PC-9 (cell line): ENCODE measurements at regions not wholly inside any gene's neighbourhood (a gene's known extent, or its start where the extent isn't known, plus 50 kb on each side); places are given as distances from the start of the nearest gene placed in this dataset.

Experiments
- BruUV-seq: library from RNA; stranded (reverse); fragments of 400-500 nt; replicated peaks from 2 replicates; lab custom pipeline; 2021; lab: Mats Ljungman, UMichigan
- CTCF ChIA-PET: fragments of 300-600 bp; sonication (Branson Sonifier 250); formaldehyde crosslinking; loops from one replicate; lab custom pipeline; 2022; ENCODE audit warnings: antibody characterized with exemption; lab: Charles Lee
- POLR2A ChIA-PET: fragments of 300-600 bp; sonication (Branson Sonifier 250); formaldehyde crosslinking; loops from one replicate; lab custom pipeline; 2022; ENCODE audit warnings: antibody characterized with exemption; ENCODE audit not compliant: unreplicated experiment; lab: Charles Lee
- DNase-seq, 2 experiments: peaks; one replicate each; pipeline versions ENCODE4 v3.0.0 to v3.0.0-alpha.2; 2015 to 2022; ENCODE audit warnings: mixed read lengths in 1 of 2
- H2AFZ ChIP-seq: fragments of 200-600 bp; sonication (generic); 2 replicates; pipeline ENCODE4 v1.8.1; 2017; ENCODE audit warnings: antibody characterized with exemption
- H3F3A ChIP-seq: fragments of 200-600 bp; sonication (generic); 2 replicates; pipeline ENCODE4 v1.8.1; 2017; ENCODE audit warnings: antibody characterized with exemption, mild to moderate bottlenecking, low read depth; ENCODE audit not compliant: insufficient read depth
- H3K27ac ChIP-seq: fragments of 200-600 bp; sonication (generic); 2 replicates; pipeline ENCODE4 v1.6.1; 2016; ENCODE audit warnings: mixed run types
- H3K27me3 ChIP-seq: fragments of 200-600 bp; sonication (generic); 2 replicates; pipeline ENCODE4 v1.6.1; 2016; ENCODE audit warnings: low read depth, mixed run types; ENCODE audit not compliant: insufficient read depth
- H3K36me3 ChIP-seq: fragments of 200-600 bp; sonication (generic); 2 replicates; pipeline ENCODE4 v1.6.1; 2016; ENCODE audit warnings: low read depth, mixed run types
- H3K4me1 ChIP-seq: fragments of 200-600 bp; sonication (generic); replicated peaks from 2 replicates; pipeline ENCODE4 v1.6.1; 2016; ENCODE audit warnings: mixed run types; ENCODE audit not compliant: insufficient read depth
- H3K4me2 ChIP-seq: fragments of 200-600 bp; sonication (generic); 2 replicates; pipeline ENCODE4 v1.6.1; 2017; ENCODE audit warnings: mixed run types
- H3K4me3 ChIP-seq: fragments of 200-600 bp; sonication (generic); 2 replicates; pipeline ENCODE4 v1.6.1; 2016; ENCODE audit warnings: mixed run types
- H3K79me2 ChIP-seq: fragments of 200-600 bp; sonication (generic); 2 replicates; pipeline ENCODE4 v1.6.1; 2017; ENCODE audit warnings: low read depth, mixed run types
- H3K9me2 ChIP-seq: fragments of 200-600 bp; sonication (generic); 2 replicates; pipeline ENCODE4 v1.8.1; 2017; ENCODE audit warnings: mild to moderate bottlenecking; ENCODE audit not compliant: insufficient read depth
- H3K9me3 ChIP-seq: fragments of 200-600 bp; sonication (generic); 2 replicates; pipeline ENCODE4 v1.8.1; 2016; ENCODE audit warnings: low read depth; ENCODE audit not compliant: insufficient read depth
- H4K20me1 ChIP-seq: fragments of 200-600 bp; sonication (generic); 2 replicates; pipeline ENCODE4 v1.8.1; 2017; ENCODE audit not compliant: insufficient read depth
- EZH2 ChIP-seq: fragments of 200-600 bp; sonication (generic); IDR thresholded peaks from 2 replicates; pipeline ENCODE4 v1.8.0; 2017; ENCODE audit warnings: antibody characterized with exemption, low read depth
- intact Hi-C: fragments of 100-400 bp; cut with micrococcal nuclease; formaldehyde crosslinking; loops from one replicate; pipeline ENCODE4 v1.10.0; 2022; ENCODE audit not compliant: unreplicated experiment
- TF ChIP-seq, protein P1 (sequence below): fragments of 200-600 bp; sonication (generic); conservative IDR thresholded peaks from 2 replicates; pipeline ENCODE4 v1.6.1; 2017; ENCODE audit warnings: mixed run types, antibody characterized with exemption, mild to moderate bottlenecking, moderate library complexity

DNA sequence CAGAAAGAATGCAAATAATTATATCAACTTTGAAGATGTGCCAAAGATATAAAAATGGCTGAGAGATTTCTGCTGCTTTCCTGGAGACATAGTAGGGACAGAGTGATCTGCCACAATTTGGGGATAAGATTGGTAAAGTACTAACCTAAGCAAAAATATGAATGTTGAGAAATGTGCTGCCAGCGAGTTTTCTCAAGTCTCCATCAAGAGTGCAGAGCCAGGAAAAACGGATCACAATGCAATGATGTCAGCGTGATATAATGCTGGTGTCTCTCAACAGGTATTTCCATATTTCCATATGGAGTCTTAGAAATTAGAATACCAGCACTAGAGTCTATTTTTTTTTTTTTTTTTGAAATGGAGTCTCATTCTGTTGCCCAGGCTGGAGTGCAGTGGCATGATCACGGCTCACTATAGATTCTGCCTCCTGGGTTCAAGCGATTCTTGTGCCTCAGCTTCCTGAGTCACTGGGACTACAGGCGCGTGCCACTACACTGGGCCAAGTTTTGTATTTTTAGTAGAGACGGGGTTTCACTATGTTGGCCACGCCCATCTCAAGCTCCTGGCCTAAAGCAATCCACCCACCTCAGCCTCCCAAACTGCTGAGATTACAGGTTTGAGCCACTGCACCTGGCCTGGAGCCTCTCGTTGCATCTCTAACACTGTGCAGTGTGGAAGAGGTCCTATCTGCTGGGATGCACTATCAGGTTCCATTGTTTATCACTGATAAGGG, 893.5 kb downstream of the TRIML1 start:
- POLR2A ChIA-PET, result no interaction called here
- TF ChIP-seq EZH2, result no peak
- TF ChIP-seq, protein P1, sequence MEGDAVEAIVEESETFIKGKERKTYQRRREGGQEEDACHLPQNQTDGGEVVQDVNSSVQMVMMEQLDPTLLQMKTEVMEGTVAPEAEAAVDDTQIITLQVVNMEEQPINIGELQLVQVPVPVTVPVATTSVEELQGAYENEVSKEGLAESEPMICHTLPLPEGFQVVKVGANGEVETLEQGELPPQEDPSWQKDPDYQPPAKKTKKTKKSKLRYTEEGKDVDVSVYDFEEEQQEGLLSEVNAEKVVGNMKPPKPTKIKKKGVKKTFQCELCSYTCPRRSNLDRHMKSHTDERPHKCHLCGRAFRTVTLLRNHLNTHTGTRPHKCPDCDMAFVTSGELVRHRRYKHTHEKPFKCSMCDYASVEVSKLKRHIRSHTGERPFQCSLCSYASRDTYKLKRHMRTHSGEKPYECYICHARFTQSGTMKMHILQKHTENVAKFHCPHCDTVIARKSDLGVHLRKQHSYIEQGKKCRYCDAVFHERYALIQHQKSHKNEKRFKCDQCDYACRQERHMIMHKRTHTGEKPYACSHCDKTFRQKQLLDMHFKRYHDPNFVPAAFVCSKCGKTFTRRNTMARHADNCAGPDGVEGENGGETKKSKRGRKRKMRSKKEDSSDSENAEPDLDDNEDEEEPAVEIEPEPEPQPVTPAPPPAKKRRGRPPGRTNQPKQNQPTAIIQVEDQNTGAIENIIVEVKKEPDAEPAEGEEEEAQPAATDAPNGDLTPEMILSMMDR, result no peak

DNA sequence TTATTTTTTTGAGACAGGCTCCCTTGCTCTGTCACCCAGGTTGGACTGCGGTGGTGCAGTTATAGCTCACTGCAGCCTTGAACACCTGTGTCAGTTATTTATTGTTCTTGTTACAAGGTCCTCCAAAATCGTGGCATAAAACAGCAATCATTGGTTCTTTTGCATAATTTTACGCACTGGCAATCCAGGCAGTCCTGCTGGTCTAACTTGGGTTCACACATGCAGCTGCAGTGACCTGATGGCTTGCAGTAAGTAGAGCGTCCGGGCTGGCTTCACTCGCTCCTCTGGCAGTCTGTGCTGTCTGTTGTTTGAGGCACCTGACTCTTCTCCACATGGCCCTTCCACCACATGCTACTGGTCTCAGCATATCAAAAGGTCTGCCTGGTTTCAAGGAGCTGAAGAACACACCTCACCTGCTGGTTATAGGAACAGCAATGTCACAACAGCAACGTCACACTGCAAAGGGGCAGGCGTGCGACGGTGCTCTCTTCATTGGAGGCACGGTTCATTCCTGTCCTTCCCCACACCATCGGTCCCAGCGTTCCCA, 894.6 kb downstream of the TRIML1 start:
- no peak for DNase-seq
- Histone ChIP-seq H3K9me2 (no peaks in the 10 kb centered on the region), H3K4me3 (no peak overlapping the region), H3K36me3 (no peaks in the 10 kb centered on the region), H4K20me1 (no peaks in the 10 kb centered on the region), H3K27me3 (peaks cover 14% of the 10 kb centered on the region), H3K27ac (no peak overlapping the region), H3K9me3 (no peaks in the 10 kb centered on the region), H3K4me1 (no peaks in the 10 kb centered on the region), H2AFZ (no peak overlapping the region), H3F3A (no peaks in the 10 kb centered on the region), H3K79me2 (no peaks in the 10 kb centered on the region), H3K4me2 (no peak overlapping the region)
- no TSS peak for BruUV-seq
- intact Hi-C loops, result no loop called here
- ChIA-PET CTCF (no interaction called here), POLR2A (no interaction called here)
- no peak for TF ChIP-seq EZH2
- TF ChIP-seq, protein P1, result no peak

More for the DNA sequence above, 893.5 kb downstream of the TRIML1 start:
- H3K9me3 ChIP-seq, result no peaks in the 10 kb centered on the region
- no peaks in the 10 kb centered on the region for H3F3A ChIP-seq
- H3K9me2 ChIP-seq, result no peaks in the 10 kb centered on the region
- H3K79me2 ChIP-seq, result no peaks in the 10 kb centered on the region
- no TSS peak for BruUV-seq
- no peak overlapping the region for H2AFZ ChIP-seq
- intact Hi-C loops, result no loop called here
- no peak overlapping the region for H3K4me3 ChIP-seq
- H3K27me3 ChIP-seq, result peaks cover 14% of the 10 kb centered on the region; the same call in 1 of the 2 replicates
- no peaks in the 10 kb centered on the region for H3K36me3 ChIP-seq
- no peaks in the 10 kb centered on the region for H3K4me1 ChIP-seq
- H3K4me2 ChIP-seq, result no peak overlapping the region
- CTCF ChIA-PET, result no interaction called here
- DNase-seq, result no peak
- no peaks in the 10 kb centered on the region for H4K20me1 ChIP-seq
- no peak overlapping the region for H3K27ac ChIP-seq

DNA sequence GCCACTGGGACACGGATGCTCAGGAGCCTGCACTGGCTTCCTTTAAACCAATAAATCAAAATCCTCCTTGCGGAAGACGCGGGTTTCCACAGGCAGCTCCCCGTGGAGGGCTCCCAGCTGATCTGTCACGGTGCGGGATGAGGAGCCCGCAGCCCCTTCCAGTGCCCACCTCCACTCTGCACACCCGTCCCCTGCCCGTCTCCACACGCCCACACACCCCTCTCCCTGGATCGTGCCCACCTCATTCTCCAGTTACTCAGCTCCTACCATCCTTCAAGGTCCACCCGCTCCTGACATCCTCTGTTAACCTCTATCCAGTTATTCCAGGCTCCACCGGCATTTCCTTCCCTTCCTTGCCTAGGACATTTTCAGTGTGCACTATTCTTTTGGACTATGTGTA, 895.9 kb downstream of the TRIML1 start:
- TF ChIP-seq EZH2, result no peak
- TF ChIP-seq, protein P1, result no peak
- CTCF ChIA-PET, result no interaction called here
- no peak overlapping the region for H2AFZ ChIP-seq
- H3K4me3 ChIP-seq, result no peak overlapping the region
- POLR2A ChIA-PET, result no interaction called here
- DNase-seq, result no peak
- H4K20me1 ChIP-seq, result no peaks in the 10 kb centered on the region
- H3F3A ChIP-seq, result no peaks in the 10 kb centered on the region
- H3K9me2 ChIP-seq, result no peaks in the 10 kb centered on the region
- no peak overlapping the region for H3K4me2 ChIP-seq
- no peaks in the 10 kb centered on the region for H3K9me3 ChIP-seq
- H3K27me3 ChIP-seq, result peaks cover 10% of the 10 kb centered on the region
- no peaks in the 10 kb centered on the region for H3K4me1 ChIP-seq
- no TSS peak for BruUV-seq
- no peaks in the 10 kb centered on the region for H3K79me2 ChIP-seq
- H3K36me3 ChIP-seq, result no peaks in the 10 kb centered on the region
- intact Hi-C loops, result no loop called here
- no peak overlapping the region for H3K27ac ChIP-seq
